Cardiac septum (tissue), 1 donor: ENCODE measurements at regions not wholly inside any gene's neighbourhood (a gene's known extent, or its start where the extent isn't known, plus 50 kb on each side); places are given as distances from the start of the nearest gene placed in this dataset.
A peak's percentile ranks its signal among the peaks of the same experiment; 100 is the strongest.

Experiments used
- DNase-seq: peaks from one replicate; pipeline ENCODE4 v3.0.0-alpha.2; 2020; ENCODE audit warnings: low spot score
- intact Hi-C: fragments of 100-400 bp; cut with DNase I; formaldehyde crosslinking; loops from one replicate; pipeline ENCODE4 v1.14.0; 2022
- donor health status: DM: no; HTN: no; CAD: no.

DNA sequence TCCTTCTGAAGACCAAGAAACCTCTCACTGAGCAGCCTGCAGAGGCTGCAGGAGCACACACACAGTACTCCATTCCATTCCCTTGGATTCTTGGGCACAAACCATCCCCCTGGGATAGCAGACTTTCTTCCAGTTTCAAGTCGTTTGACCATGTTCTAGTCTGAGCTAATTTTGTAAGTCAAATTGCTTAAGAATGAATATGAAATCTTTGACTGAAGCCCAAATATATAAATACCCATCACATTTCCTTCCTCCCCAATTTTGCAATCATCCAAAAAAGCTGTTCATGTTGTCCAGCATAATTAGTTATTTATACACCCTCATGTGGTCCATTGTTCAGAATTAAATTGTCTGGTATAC is 231.2 kb upstream of the TPRG1 start:
- no peak for DNase-seq
- intact Hi-C loops: no loop called here

DNA sequence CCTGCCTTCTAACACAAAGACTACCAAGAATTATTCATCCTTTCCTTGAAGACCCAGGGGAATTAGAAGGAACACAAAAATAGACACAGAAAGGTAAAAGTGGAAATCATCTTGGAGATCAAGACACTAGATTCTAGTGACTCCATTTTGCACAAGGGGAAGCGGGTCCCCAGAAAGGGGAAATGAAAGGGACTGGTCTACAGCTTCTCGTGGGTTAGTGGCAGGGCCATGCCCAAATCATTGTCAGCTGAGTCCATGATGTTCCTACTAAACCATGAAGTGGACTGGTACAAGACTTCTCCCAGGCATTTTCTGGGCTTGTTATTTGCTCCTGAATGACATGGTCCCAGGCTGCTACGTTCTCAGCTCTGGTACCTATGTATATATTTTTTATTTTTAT is 230.7 kb upstream of the TPRG1 start:
- intact Hi-C loops: no loop called here
- DNase-seq: no peak

DNA sequence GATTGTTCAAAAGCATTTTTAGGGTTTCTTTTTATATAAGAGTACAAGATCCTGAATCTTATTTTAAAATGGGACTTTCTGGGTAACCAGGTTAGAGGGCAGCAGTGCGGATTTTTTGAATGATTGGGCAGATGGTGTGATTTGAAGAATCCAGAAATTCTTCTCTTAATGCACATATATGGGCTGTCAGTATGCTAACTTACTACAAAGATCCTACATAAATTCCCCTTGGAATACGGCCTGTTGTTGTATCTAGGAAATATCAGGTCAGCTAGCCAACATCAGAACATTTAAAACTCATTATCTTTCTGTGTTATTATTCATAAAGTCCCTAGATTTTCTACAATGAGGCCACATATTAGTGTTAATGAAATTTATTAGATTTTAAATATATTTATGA is 229.6 kb upstream of the TPRG1 start:
- intact Hi-C loops: no loop called here
- no peak for DNase-seq

DNA sequence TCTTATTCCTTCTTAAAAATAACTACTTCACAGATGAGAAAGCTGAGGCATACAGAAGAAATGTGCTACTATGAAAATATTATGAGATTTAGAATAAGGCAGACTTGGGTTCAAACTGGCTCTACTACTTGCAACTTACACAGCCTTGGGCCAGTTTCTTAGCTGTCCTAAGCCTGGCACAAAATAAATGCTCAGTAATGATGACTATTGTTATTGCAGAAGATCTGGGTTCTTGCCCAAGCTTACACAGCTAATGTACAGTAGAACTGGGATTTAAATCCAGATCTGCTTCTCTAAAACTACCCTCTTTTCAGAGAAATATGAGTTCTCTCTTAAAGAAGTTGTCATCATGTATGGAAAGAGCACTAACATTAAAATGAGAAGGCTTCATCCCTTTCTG is 228.2 kb upstream of the TPRG1 start:
- no peak for DNase-seq
- intact Hi-C loops: no loop called here

DNA sequence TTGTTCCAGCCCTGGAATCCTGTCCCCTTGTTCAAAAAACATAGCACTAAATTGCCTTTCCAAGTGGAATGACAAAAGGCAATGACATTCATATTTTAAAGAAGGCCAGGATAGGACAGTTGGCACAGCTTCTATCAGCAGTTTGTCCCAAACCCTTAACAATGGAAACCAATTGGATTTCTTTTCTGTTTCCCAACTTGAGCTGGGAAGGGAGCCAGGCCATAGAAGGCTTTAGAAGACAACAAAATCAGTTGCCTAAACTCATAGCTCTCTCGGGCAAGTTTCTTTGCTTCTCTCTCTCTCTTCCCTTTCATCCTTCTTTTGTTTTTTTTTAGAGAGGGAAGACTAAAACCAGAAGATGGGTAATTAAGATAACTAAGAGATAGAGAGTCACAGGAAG is 227.7 kb upstream of the TPRG1 start:
- intact Hi-C loops: no loop called here
- no peak for DNase-seq

DNA sequence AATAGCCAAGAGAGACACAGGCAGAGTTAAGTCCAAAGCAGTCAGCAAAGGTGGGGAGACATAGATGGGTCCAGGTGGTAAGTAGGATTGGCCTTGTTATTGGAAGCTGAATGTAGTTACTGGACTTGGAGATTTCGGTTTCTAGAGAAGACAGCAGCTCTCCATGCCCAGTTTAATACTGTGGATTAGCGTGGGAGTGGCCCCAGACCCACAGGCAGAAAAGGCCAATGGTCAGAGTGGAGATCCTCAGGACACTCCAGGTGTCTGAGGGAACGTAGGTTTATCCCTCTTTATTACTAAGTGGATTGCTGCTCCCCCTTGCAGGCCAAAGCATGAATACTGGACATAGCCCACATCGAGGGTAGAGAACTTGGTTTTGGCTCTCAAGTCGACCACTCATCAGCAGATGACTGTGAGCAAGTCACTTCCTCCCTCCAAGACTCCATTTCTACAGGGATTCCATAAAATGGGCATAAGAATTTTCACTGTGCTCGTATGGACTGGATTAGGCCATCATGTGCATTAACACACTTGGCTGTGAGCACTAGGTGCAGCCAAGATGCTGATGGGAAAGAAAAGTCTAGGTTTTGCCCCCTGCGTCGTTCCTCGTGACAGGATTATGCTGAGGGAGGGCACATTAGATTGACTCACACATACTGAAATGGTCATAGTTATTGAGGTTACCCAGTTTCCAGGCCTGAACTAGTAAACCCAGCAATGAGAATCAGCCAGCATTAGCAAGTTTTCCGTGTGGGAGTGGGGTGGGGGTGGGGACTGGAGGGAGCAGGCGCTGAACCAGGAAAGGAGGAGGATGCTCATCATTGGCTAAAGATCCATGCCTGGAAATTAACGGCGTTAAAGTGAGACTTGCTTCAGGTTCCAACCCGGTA is 225.2 kb upstream of the TPRG1 start:
- no peak for DNase-seq

DNA sequence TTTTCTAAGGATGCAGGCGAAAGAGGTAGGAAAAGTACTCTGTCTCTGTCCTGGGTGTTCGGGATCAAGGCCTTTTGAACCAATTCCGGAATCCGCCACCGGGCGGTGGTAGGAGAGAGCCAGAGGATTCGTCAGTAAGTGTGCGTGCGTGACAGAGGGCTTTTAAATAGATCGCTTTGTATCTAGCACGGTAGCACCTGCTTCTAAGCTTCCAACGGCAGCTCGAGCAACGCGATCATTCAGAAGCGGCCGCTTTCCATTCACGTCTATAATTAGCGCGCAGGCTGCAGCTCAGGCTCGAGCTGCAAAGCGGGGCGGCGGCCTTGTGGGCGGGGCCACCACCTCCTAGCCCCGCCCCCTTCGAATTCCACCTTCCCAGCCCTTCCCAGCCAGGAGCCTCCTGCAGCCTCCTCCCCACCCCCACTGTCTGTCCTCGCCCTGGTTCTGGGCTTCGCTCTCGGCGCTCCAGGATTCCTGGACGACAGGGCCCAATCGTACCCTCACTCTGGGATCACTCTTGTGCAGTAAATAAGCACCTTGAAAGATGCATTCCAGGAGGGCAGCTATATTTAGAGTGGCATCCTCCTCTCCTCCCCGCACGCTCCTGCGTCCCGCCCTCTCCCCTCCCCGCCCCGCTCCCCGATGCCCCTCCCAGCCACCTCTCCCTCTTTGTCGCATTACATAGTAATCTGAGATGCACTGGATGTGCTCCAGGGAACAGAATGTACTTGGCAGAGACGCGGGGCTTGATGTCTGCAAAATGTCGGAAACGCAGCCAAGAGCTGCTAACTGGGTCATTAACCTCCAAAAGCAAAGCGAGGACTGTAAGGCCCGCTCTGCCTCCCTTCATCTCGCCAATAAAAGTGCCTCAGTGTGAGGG is 224.1 kb upstream of the TPRG1 start:
- intact Hi-C loops: loop anchor here (2.0 to 5.0 kb wide), 5 partner anchors 165 to 1207 kb away; partner anchors contain the start of gene LPP

More for the DNA sequence above, 225.2 kb upstream of the TPRG1 start:
- intact Hi-C loops: loop anchor here (5.0 kb wide), 4 partner anchors 164 to 794 kb away; partner anchors contain the start of gene LPP

DNA sequence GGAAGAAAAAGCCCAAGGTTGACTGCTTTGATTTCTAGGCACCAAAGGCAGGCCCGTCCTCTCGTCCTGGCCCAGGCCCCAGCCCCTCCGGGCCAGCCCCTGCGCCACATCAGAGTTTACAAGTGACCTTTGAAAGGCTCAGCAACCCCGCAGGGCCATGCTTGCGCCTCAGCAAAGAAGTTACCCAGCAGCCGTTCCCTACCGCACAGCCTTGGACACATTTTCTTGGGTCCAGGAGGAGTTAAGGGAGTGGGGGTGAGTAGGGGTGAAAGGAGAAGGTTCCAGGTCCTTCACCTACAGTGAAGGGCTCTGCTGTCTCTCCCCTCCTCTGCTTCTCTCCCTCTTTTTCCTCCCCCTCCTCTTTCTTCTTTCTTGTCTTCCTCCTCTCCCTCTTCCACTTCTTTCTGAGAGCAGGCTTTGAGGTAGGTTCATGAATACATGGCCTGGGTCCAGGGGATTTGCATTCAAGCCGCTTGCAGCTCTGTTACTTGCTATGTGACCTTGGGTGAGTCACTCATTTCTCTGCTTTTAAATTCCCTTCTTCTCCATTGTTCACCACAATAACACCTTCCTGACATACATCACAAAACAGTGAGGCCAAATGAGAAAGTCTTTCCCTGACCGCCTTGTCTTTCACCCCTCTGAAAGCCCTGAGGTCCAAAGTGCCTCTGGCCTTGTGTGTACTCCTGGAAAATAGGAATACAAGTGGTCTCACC is 223.3 kb upstream of the TPRG1 start:
- DNase-seq: no peak
- intact Hi-C loops: loop anchor here (2.0 to 5.0 kb wide), 5 partner anchors 166 to 1208 kb away; partner anchors contain the start of gene LPP

More for the DNA sequence above, 224.1 kb upstream of the TPRG1 start:
- peak; percentile 93 for DNase-seq

DNA sequence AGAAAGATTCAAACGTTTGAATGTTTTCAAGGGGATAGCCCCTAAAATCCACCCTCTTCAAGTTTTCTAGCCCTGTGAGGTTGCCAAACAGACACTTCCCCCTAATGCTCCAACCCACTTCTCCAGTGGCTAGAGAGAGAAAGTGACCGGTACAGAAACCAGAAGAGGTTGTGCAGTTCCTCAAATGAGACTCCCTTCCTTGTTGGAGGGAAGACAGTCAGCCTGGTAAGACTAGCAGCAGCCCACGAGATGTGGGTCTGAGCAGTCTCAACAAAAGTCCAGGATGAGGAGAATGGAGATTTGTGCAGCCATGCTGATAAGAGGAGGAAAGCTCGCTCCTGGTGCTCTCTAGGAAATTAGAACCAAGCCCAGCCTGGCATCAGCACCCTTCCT is 222.8 kb upstream of the TPRG1 start:
- no peak for DNase-seq

DNA sequence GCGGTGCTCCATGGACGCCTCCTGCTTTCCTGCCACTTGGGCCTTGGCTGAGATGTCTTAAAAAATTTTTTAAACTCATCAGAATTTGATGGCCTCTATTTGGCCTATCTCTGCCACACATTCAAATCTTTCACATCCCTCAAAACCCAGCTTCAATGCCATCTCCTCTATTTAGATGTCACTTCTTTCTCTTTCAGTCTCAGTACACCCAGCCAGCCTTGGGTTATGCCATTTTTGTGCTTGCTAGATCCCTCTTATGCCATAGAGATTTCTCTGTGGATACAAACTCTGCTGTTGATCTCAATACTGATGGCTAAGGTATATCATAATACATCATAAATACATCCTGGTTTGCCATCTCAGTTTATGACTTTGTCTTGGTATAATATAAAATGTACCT is 222.3 kb upstream of the TPRG1 start:
- no peak for DNase-seq
- intact Hi-C loops: loop anchor here (2.0 to 5.0 kb wide), 5 partner anchors 167 to 1209 kb away; partner anchors contain the start of gene LPP

More for the DNA sequence above, 222.8 kb upstream of the TPRG1 start:
- intact Hi-C loops: loop anchor here (2.0 to 5.0 kb wide), 5 partner anchors 167 to 1208 kb away; partner anchors contain the start of gene LPP

DNA sequence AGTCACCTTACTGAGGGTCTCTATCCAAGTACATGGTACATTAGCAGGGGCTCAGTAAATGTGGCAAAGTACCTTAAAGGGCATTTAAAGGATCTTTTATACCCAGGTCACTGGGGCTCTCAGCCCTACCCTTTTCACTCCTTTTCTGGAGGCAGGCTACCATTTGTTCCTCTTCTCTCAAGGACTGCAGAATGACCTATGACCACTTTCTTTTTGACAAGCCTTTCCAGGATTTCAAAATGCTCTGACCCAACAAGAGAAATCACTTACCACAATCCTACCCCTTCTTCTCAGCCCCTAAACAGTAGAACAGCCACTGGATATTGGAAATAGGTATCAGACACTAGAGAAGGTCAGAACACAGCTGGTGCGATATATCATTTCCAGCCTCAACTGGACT is 221.8 kb upstream of the TPRG1 start:
- intact Hi-C loops: loop anchor here (2.0 to 10.0 kb wide), 8 partner anchors 168 to 1209 kb away; partner anchors contain the start of gene LPP
- no peak for DNase-seq

DNA sequence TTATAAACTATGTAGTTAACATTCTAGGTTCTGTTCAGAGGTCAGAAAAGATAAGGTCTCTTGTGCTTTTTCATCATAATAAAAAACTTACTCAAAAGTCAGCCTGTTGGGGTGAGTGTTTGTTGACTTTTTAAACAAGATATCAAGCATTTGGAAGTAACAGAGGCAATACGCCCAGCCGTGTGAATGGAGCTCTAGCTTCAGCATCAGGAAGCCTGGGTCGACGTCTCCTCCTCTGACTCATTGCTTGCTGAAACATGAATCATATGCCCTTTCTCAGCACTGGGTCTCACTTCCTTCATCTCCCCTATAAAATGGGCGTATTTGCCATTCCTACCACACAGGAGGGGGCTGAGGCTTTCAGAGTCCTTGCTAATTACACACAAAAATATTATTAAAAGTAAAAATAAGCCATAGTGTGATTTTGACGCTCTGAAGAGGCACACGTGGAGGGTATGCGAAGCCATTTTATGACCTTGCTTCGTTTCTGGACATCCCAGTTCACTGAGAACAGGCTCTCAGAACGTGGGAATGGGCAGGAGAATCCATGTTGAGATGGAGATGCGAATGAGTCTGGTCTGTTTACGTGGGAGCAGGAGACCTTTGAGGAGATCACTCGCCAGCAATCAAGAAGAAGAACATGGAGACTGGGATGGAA is 220.8 kb upstream of the TPRG1 start:
- intact Hi-C loops: loop anchor here (5.0 to 10.0 kb wide), 3 partner anchors 369 to 686 kb away; no protein-coding TSS in a partner anchor

DNA sequence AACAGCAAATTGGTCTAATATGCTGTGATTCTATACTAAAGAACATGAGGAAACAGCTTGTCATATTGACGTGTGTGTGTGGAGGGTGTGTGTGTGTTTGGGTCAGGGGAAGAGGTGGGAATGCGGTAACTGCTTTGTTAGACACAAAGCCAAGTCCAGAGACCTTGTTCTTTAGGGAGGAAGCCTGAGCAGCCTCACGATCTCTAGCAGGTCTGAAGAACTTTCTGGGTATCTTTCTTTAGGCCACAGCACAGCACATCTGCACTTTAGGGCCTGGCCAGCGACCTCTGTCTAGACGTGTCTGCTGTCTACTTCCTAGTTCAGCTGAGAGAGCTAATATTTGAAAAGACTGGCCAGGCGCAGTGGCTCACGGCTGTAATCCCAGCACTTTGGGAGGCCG is 220.0 kb upstream of the TPRG1 start:
- intact Hi-C loops: loop anchor here (5.0 to 10.0 kb wide), 3 partner anchors 369 to 687 kb away; no protein-coding TSS in a partner anchor
- DNase-seq: no peak

More for the DNA sequence above, 220.8 kb upstream of the TPRG1 start:
- no peak for DNase-seq

DNA sequence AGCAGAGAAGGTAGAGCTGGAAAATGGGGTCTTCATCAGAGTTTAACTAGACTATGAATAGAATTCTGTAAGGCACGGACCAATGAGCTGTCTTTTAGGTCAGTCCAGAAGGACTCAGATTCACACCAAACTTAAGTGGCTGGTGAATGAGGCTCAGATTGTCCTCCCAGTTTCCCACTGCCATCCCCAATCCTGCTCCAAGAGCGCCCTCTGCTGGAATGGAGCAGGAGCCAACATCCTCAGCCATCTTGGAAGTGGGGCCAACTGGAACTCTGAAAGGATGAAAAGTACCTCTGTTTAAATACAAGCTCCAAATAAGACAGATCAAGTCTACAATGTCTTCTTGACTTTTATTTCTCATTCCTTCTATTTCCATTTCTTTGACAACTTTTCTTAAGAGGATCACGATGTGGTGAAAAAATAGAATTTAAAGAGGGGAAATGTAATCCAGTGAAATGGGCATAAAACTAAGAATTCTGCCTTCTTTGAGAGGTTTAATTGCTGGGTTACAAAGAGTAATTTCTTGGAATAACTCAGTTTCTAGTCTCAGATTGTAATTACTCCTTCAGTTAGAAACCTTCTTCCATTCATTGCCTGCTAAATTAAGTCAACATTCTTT is 217.1 kb upstream of the TPRG1 start:
- DNase-seq: peak; percentile 92
- intact Hi-C loops: loop anchor here (2.0 to 10.0 kb wide), 6 partner anchors 193 to 1216 kb away; no protein-coding TSS in a partner anchor

DNA sequence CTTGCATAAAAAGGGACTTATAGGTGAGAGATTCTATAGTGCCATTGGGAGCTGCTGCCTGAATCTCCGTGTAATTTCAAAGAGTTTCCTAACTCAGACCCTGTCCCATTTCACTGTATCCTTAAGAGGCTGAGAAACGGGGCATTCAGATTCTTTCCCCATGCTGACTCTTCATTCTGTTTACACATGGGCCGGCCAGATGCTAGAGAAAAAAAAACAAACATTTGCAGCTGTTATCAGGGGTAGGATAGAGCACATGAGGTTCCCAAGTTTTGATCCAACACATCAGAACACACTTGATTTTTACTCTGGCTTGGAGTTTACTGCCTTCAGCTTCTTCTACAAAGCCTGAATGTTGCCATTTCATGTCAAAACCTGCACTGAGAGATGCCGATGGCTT is 215.9 kb upstream of the TPRG1 start:
- DNase-seq: no peak
- intact Hi-C loops: loop anchor here (2.0 to 10.0 kb wide), 4 partner anchors 191 to 1217 kb away; no protein-coding TSS in a partner anchor

DNA sequence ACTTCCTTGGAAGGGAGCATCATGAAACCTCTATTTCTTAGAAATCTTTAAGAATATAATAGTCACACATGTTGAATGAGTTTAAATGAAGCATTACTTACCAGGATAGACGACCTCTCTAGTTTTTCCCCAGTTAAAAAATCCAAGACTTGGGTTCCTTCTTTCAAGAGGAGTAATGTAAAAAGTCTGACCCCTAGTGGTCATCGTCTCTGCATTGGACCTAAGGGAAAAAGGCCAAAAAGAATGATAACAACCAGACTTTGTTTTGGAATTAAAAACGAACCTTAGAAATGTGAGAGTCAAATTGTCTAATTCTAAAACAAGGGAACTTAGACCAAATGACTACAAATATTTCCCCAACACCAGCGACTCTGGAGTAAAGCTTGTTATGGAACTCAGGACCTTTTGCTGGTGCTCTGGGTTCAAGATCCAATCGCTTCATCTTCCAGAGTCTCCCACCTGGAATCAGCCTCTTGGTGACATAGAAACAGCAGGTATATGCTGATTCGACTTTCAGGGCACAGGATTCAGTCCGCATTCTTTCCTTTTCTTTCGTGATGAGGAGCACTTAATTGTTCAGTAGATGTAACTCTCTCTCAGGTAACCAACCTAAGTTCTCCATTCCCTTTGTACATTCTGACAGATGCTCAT is 214.8 kb upstream of the TPRG1 start:
- intact Hi-C loops: loop anchor here (5.0 to 10.0 kb wide), 3 partner anchors 190 to 905 kb away; no protein-coding TSS in a partner anchor

DNA sequence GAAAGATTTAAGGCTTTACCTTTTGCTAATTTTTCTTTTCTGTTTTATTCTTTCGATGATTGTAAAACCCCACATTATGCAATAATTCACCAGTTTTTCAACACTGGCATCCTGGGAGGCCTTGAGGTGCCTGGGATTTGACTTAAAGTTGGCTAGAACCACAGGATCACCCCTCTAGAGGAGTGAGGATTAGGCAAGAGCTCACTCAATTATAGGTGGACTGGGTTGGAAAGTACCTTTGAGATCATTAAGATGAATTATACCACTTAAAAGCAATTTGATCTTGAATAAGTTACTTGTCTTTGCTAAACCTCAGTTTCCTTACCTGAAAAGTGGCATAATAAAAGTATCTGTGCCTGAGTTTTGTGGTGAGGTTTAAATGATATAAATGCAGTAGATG is 212.8 kb upstream of the TPRG1 start:
- DNase-seq: no peak
- intact Hi-C loops: loop anchor here (5.0 to 10.0 kb wide), 3 partner anchors 188 to 907 kb away; no protein-coding TSS in a partner anchor

More for the DNA sequence above, 214.8 kb upstream of the TPRG1 start:
- no peak for DNase-seq
